ENCODE measurements at regions not wholly inside any gene's neighbourhood (a gene's known extent, or its start where the extent isn't known, plus 50 kb on each side); places are given as distances from the start of the nearest gene placed in this dataset.

GRCh38 chr1:96998466-96998865, 276.9 kb downstream of the PTBP2 start:
- DNase-seq = no peak

- DNase-seq = peak; percentile 4
Measured at GRCh38 chr1:96999191-96999590, 277.6 kb downstream of the PTBP2 start.

GRCh38 chr1:97004054-97004453, 282.5 kb downstream of the PTBP2 start:
- DNase-seq = no peak

GRCh38 chr1:97004743-97005142, 283.2 kb downstream of the PTBP2 start:
- DNase-seq = no peak

- peak; percentile 75 for DNase-seq
Measured at GRCh38 chr1:97006044-97006661, 284.6 kb downstream of the PTBP2 start.

GRCh38 chr1:97007840-97008604, 286.4 kb downstream of the PTBP2 start:
- no peak for DNase-seq

- DNase-seq = no peak
Measured at GRCh38 chr1:97010566-97011264, 289.1 kb downstream of the PTBP2 start.

- DNase-seq = no peak
Measured at GRCh38 chr1:97013136-97013535, 291.6 kb downstream of the PTBP2 start.

- DNase-seq = no peak
Measured at GRCh38 chr1:97013941-97014340, 292.4 kb downstream of the PTBP2 start.

- no peak for DNase-seq
Measured at GRCh38 chr1:97014426-97014825, 292.8 kb downstream of the PTBP2 start.

- DNase-seq = no peak
Measured at GRCh38 chr1:97017895-97018294, 296.3 kb downstream of the PTBP2 start.
